OCI-LY3 (cell line): ENCODE measurements at regions not wholly inside any gene's neighbourhood (a gene's known extent, or its start where the extent isn't known, plus 50 kb on each side); places are given as distances from the start of the nearest gene placed in this dataset.

Source experiments
- H2AFZ ChIP-seq: fragments of 200-600, 300-600 bp; shearing (Covaris generic); 2 replicates; pipeline ENCODE4 v1.6.0; 2014; ENCODE audit warnings: antibody characterized with exemption, low read depth, low read length
- H3K27ac ChIP-seq: fragments of 200-600, 300-600 bp; sonication (generic); 2 replicates; pipeline ENCODE4 v1.5.1; 2014; ENCODE audit warnings: mild to moderate bottlenecking, low read length, moderate library complexity, mixed read lengths
- H3K27me3 ChIP-seq: fragments of 200-600, 300-600 bp; sonication (generic); 2 replicates; pipeline ENCODE4 v1.6.1; 2014; ENCODE audit warnings: low read depth, low read length, mixed read lengths
- H3K36me3 ChIP-seq: fragments of 200-600, 300-600 bp; sonication (generic); replicated peaks from 2 replicates; pipeline ENCODE3; 2014; ENCODE audit warnings: low read depth, low read length, mixed read lengths
- H3K4me1 ChIP-seq: fragments of 300-600, 200-600 bp; sonication (generic); 2 replicates; pipeline ENCODE4 v1.6.1; 2014; ENCODE audit warnings: low read length, mixed read lengths
- H3K4me2 ChIP-seq: fragments of 200-600, 300-600 bp; sonication (generic); 2 replicates; pipeline ENCODE4 v1.6.1; 2014; ENCODE audit warnings: low read length, mixed read lengths
- H3K4me3 ChIP-seq: fragments of 300-600, 200-600 bp; sonication (generic); 2 replicates; pipeline ENCODE4 v1.5.1; 2014; ENCODE audit warnings: antibody characterized with exemption, mild to moderate bottlenecking, low read length, moderate library complexity
- H3K79me2 ChIP-seq: fragments of 300-600, 200-600 bp; shearing (Covaris generic); 2 replicates; pipeline ENCODE4 v1.6.1; 2014; ENCODE audit warnings: mild to moderate bottlenecking, low read length, mixed read lengths
- H3K9ac ChIP-seq: fragments of 300-600, 200-600 bp; shearing (Covaris generic); 2 replicates; pipeline ENCODE4 v1.6.0; 2014; ENCODE audit warnings: mild to moderate bottlenecking, low read length, moderate library complexity
- H3K9me3 ChIP-seq: fragments of 200-600, 300-600 bp; shearing (Covaris generic); 2 replicates; pipeline ENCODE4 v1.6.1; 2014; ENCODE audit warnings: low read length, mixed read lengths; ENCODE audit not compliant: insufficient read depth
- H4K20me1 ChIP-seq: fragments of 200-600, 300-600 bp; sonication (generic); 2 replicates; pipeline ENCODE4 v1.6.1; 2016; ENCODE audit warnings: low read length, mixed read lengths; ENCODE audit not compliant: insufficient read depth
- CTCF ChIP-seq: fragments of 200-600, 300-600 bp; sonication (generic); IDR thresholded peaks from 2 replicates; pipeline ENCODE4 v1.5.1; 2014; ENCODE audit warnings: antibody characterized with exemption, low read length, low read depth
- EZH2phosphoT487 ChIP-seq: fragments of 200-600 bp; shearing (Covaris generic); IDR thresholded peaks from 2 replicates; pipeline ENCODE4 v1.6.1; 2018; ENCODE audit warnings: antibody characterized with exemption, mixed run types, low read depth

- no peaks in the 10 kb centered on the region for H3K27me3 ChIP-seq
- H3K9me3 ChIP-seq = no peaks in the 10 kb centered on the region
- H4K20me1 ChIP-seq = no peaks in the 10 kb centered on the region
- TF ChIP-seq EZH2phosphoT487 (no peak), CTCF (no peak)
- no peak overlapping the region for H3K4me3 ChIP-seq
- H3K27ac ChIP-seq = no peak overlapping the region
- H3K36me3 ChIP-seq = no peaks in the 10 kb centered on the region
- 0 out of 2 replicates have a peak, but pooled peaks cover under 1% of the 10 kb centered on the region for H3K4me1 ChIP-seq
- no peak overlapping the region for H3K4me2 ChIP-seq
- H3K9ac ChIP-seq = no peak overlapping the region
- H2AFZ ChIP-seq = no peak overlapping the region
- no peaks in the 10 kb centered on the region for H3K79me2 ChIP-seq
Measured at GRCh38 chr1:76764638-76765454, 102.4 kb upstream of the ST6GALNAC5 start.

GRCh38 chr1:76766381-76766780 lies 100.9 kb upstream of the ST6GALNAC5 start:
- no peak for TF ChIP-seq CTCF
- no peak for TF ChIP-seq EZH2phosphoT487
- Histone ChIP-seq H3K27ac (no peak overlapping the region), H3K27me3 (no peaks in the 10 kb centered on the region), H2AFZ (no peak overlapping the region), H3K4me1 (0 out of 2 replicates have a peak, but pooled peaks cover 3% of the 10 kb centered on the region), H3K4me3 (no peak overlapping the region), H3K4me2 (no peak overlapping the region), H3K79me2 (no peaks in the 10 kb centered on the region), H4K20me1 (no peaks in the 10 kb centered on the region), H3K9me3 (no peaks in the 10 kb centered on the region), H3K9ac (no peak overlapping the region), H3K36me3 (no peaks in the 10 kb centered on the region)

- no peak for TF ChIP-seq EZH2phosphoT487
- no peak for TF ChIP-seq CTCF
- no peaks in the 10 kb centered on the region for H3K9me3 ChIP-seq
- H3K27me3 ChIP-seq = no peaks in the 10 kb centered on the region
- no peaks in the 10 kb centered on the region for H3K79me2 ChIP-seq
- H3K36me3 ChIP-seq = no peaks in the 10 kb centered on the region
- H3K4me3 ChIP-seq = no peak overlapping the region
- 0 out of 2 replicates have a peak, but pooled peaks cover 3% of the 10 kb centered on the region for H3K4me1 ChIP-seq
- no peak overlapping the region for H3K4me2 ChIP-seq
- no peaks in the 10 kb centered on the region for H4K20me1 ChIP-seq
- no peak overlapping the region for H2AFZ ChIP-seq
- H3K27ac ChIP-seq = no peak overlapping the region
- H3K9ac ChIP-seq = no peak overlapping the region
Measured at GRCh38 chr1:76769911-76770310, 97.4 kb upstream of the ST6GALNAC5 start.

- H3K79me2 ChIP-seq = no peaks in the 10 kb centered on the region
- no peaks in the 10 kb centered on the region for H3K27me3 ChIP-seq
- H3K9me3 ChIP-seq = no peaks in the 10 kb centered on the region
- H3K36me3 ChIP-seq = no peaks in the 10 kb centered on the region
- no peak overlapping the region for H3K27ac ChIP-seq
- H3K4me1 ChIP-seq = 0 out of 2 replicates have a peak, but pooled peaks cover 3% of the 10 kb centered on the region
- no peak overlapping the region for H2AFZ ChIP-seq
- no peak overlapping the region for H3K4me3 ChIP-seq
- TF ChIP-seq EZH2phosphoT487 (no peak), CTCF (no peak)
- H3K4me2 ChIP-seq = no peak overlapping the region
- H4K20me1 ChIP-seq = no peaks in the 10 kb centered on the region
- no peak overlapping the region for H3K9ac ChIP-seq
Measured at GRCh38 chr1:76770979-76771378, 96.3 kb upstream of the ST6GALNAC5 start.
